Small intestine (tissue), 7 donors: ENCODE measurements at regions not wholly inside any gene's neighbourhood (a gene's known extent, or its start where the extent isn't known, plus 50 kb on each side); places are given as distances from the start of the nearest gene placed in this dataset.

Experiments
- DNase-seq, 2 donors: peaks; one replicate each; pipeline versions ENCODE4 v3.0.0 to v3.0.0-alpha.2; 2013
- FAIRE-seq: peaks from 2 replicates; lab custom pipeline; 2012; peaks lifted over from hg19 to GRCh38; lab: Jason Lieb, UNC
- H3K27ac ChIP-seq, 3 donors: one replicate each; pipeline ENCODE4 v1.5.1; 2013; ENCODE audit warnings: low read length in 2 of 3, mild to moderate bottlenecking in 2 of 3, control low read depth in 1 of 3, inconsistent platforms in 1 of 3, low read depth in 1 of 3, moderate library complexity in 1 of 3
- H3K27me3 ChIP-seq, 3 donors: one replicate each; pipeline ENCODE4 v1.6.1; 2013; ENCODE audit warnings: low read length in 3 of 3, inconsistent platforms in 1 of 3; ENCODE audit not compliant: control insufficient read depth in 3 of 3, insufficient read depth in 3 of 3
- H3K36me3 ChIP-seq, 3 donors: one replicate each; pipeline ENCODE4 v1.6.1; 2013; ENCODE audit warnings: low read length in 3 of 3, inconsistent platforms in 1 of 3, low read depth in 1 of 3, mild to moderate bottlenecking in 1 of 3, moderate library complexity in 1 of 3; ENCODE audit not compliant: control insufficient read depth in 3 of 3, insufficient read depth in 2 of 3
- H3K4me1 ChIP-seq, 3 donors: one replicate each; pipeline ENCODE4 v1.6.1; 2013; ENCODE audit warnings: low read length in 2 of 3, inconsistent platforms in 1 of 3, low read depth in 1 of 3, mild to moderate bottlenecking in 1 of 3, moderate library complexity in 1 of 3; ENCODE audit not compliant: control insufficient read depth in 3 of 3, insufficient read depth in 2 of 3
- H3K4me3 ChIP-seq, 3 donors: one replicate each; pipeline ENCODE4 v1.5.1; 2013; ENCODE audit warnings: low read length in 3 of 3, control low read depth in 1 of 3, inconsistent platforms in 1 of 3, low read depth in 1 of 3, mild to moderate bottlenecking in 1 of 3, moderate library complexity in 1 of 3
- H3K9me3 ChIP-seq, 2 donors: one replicate each; pipeline ENCODE4 v1.6.1; 2013; ENCODE audit warnings: low read depth in 1 of 2, low read length in 1 of 2; ENCODE audit not compliant: control insufficient read depth in 2 of 2, insufficient read depth in 1 of 2
- WGBS, 3 donors: extraction: QIAGEN DNeasy Blood & Tissue Kit; methylation state at CpG; one replicate each; pipeline ENCODE4 v1.1.7; 2013; 5-methylcytosine and 5-hydroxymethylcytosine counted together
- donor health status: healthy with polysubstance abuse.
- donor health status: control.
- donor health status: control.
- donor health status: Bipolar disorder and iron deficiency.
- donor health status: healthy.

GRCh38 chr5:125014202-125014601 lies 267.8 kb upstream of the ZNF608 start:
- Histone ChIP-seq H3K4me1 (peaks cover 0 to 6% (median 0%) of the 10 kb centered on the region in 3 donors), H3K27ac (no peak overlapping the region), H3K36me3 (no peaks in the 10 kb centered on the region), H3K4me3 (no peak overlapping the region), H3K27me3 (no peaks in the 10 kb centered on the region), H3K9me3 (no peaks in the 10 kb centered on the region)
- no peak for FAIRE-seq
- no peak for DNase-seq
- WGBS, 3 donors, result 8 to 45% (median 21%) methylated on average over 1 of the region's 1 CpG

DNA sequence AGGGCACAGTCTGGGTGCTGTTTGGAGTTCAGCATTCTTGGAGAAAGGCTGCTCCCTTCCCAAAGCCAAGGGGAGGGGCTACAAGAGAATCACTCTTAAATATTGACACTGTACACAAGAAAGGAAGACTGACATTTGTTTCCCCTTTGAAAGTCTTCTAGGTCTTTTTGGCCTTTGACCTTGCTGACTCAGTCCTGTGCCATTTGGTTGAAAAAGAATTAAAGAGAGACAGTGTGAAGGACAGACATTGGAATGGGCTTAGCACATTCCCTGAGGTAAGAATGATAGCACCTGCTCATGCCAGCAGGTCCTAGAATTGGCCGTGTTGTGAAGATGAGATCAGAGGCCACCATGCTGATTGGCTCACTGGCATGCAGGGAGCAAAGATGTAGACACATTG lies 271.4 kb upstream of the ZNF608 start:
- 84 to 94% (median 90%) methylated on average over 1 of the region's 1 CpG for WGBS, 3 donors
- FAIRE-seq (no peak), DNase-seq (no peak)
- no peaks in the 10 kb centered on the region for H3K36me3 ChIP-seq
- no peak overlapping the region for H3K4me3 ChIP-seq
- no peak overlapping the region for H3K27ac ChIP-seq
- peaks cover 0 to 4% (median 0%) of the 10 kb centered on the region in 3 donors for H3K4me1 ChIP-seq
- no peaks in the 10 kb centered on the region for H3K9me3 ChIP-seq
- no peaks in the 10 kb centered on the region for H3K27me3 ChIP-seq

- no peak overlapping the region for H3K4me3 ChIP-seq
- DNase-seq, result no peak
- H3K4me1 ChIP-seq, result peaks cover 0 to 18% (median 3%) of the 10 kb centered on the region in 3 donors
- WGBS, 3 donors, result 67 to 87% (median 73%) methylated on average over 6 of the region's 6 CpGs
- no peaks in the 10 kb centered on the region for H3K36me3 ChIP-seq
- no peaks in the 10 kb centered on the region for H3K9me3 ChIP-seq
- H3K27ac ChIP-seq, result no peak overlapping the region
- no peak for FAIRE-seq
- no peaks in the 10 kb centered on the region for H3K27me3 ChIP-seq
Measured at GRCh38 chr5:125023673-125024072, 277.2 kb upstream of the ZNF608 start.

GRCh38 chr5:125026867-125027731 lies 280.7 kb upstream of the ZNF608 start:
- no peaks in the 10 kb centered on the region for H3K27me3 ChIP-seq
- DNase-seq, result peak; percentile 92 to 98
- WGBS, 3 donors, result 14 to 61% (median 30%) methylated on average over 6 of the region's 6 CpGs
- peaks cover 0 to 18% (median 3%) of the 10 kb centered on the region in 3 donors for H3K4me1 ChIP-seq
- FAIRE-seq, result peak; percentile 97
- H3K27ac ChIP-seq, result peak overlapping the region; percentile 4 to 69 (median 12)
- H3K36me3 ChIP-seq, result no peaks in the 10 kb centered on the region
- H3K4me3 ChIP-seq, result no peak overlapping the region
- no peaks in the 10 kb centered on the region for H3K9me3 ChIP-seq

DNA sequence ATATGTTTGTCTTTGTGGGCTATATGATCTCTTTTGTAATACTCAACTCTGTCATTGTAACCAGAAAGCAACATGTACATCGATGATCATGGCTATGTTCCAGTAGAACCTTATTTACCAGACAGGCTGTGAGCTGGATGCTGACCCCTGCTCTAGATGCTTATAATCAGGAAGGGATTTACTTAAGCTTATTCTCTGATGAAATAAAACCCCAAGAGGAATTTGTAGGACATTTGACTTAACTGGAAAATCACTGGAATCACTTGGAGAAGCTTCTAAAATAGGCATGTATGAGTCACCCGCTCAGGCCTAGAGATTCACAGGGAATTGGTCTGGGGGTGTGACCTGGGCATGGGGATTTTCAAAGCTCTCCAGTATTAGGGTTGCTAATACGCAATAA lies 285.8 kb upstream of the ZNF608 start:
- Histone ChIP-seq H3K9me3 (no peaks in the 10 kb centered on the region), H3K4me1 (peaks cover 0 to 5% (median 4%) of the 10 kb centered on the region in 3 donors), H3K27ac (no peak overlapping the region), H3K27me3 (no peaks in the 10 kb centered on the region), H3K4me3 (no peak overlapping the region), H3K36me3 (no peaks in the 10 kb centered on the region)
- DNase-seq (no peak), FAIRE-seq (no peak)
- WGBS, 3 donors, result 73 to 79% (median 74%) methylated on average over 3 of the region's 3 CpGs

GRCh38 chr5:125033602-125034001 lies 287.2 kb upstream of the ZNF608 start:
- 81 to 85% (median 82%) methylated on average over 2 of the region's 2 CpGs for WGBS, 3 donors
- FAIRE-seq (no peak), DNase-seq (no peak)
- no peak overlapping the region for H3K4me3 ChIP-seq
- no peaks in the 10 kb centered on the region for H3K27me3 ChIP-seq
- no peaks in the 10 kb centered on the region for H3K36me3 ChIP-seq
- no peaks in the 10 kb centered on the region for H3K9me3 ChIP-seq
- H3K4me1 ChIP-seq, result peaks cover 0 to 5% (median 0%) of the 10 kb centered on the region in 3 donors
- no peak overlapping the region for H3K27ac ChIP-seq

DNA sequence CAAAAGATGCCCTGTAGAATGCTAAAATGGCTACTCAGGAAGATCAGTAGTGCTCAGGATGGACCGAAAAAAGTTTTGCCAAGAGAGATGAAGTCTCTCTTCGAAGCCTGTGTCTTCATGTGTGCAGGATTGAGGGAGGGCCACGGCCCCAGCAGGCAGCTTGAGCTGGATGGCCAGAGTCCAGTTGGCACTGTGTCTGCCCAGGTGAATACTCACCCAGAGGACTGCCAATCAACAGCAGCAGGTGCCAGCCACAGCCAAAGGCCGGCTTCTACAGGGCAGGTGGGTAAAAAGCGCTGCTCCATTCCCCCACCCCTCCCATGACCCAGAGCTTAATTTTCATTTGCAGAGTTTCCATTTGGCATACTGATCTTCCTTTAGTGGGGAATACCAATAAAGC lies 287.9 kb upstream of the ZNF608 start:
- H3K36me3 ChIP-seq, result no peaks in the 10 kb centered on the region
- H3K9me3 ChIP-seq, result no peaks in the 10 kb centered on the region
- no peak overlapping the region for H3K27ac ChIP-seq
- peaks cover 0 to 5% (median 0%) of the 10 kb centered on the region in 3 donors for H3K4me1 ChIP-seq
- no peak overlapping the region for H3K4me3 ChIP-seq
- FAIRE-seq (no peak), DNase-seq (peak in 1 of 2 donors; percentile 89)
- H3K27me3 ChIP-seq, result no peaks in the 10 kb centered on the region
- WGBS, 3 donors, result 7 to 64% (median 25%) methylated on average over 5 of the region's 5 CpGs

DNA sequence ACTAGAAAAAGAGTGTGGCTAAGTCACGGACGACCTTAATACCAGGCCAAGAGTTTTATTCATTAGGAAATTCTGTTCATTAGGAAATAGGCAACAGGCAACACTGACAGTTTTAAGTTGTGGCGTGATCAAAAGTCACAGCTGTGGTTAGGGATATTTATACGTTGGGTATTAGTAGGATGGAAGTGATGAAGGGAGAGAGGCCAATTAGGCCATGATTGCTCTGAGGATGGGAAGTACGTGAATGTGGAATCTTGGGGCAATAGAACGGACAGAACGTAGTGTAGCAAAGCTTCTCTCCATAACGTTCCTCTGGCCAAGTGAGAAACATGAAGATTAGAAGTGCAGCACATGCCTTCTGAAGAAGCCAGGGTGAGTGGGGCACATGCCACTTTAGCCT lies 290.1 kb upstream of the ZNF608 start:
- whole genome bisulfite sequencing, 3 donors, result 91 to 95% (median 91%) methylated on average over 8 of the region's 8 CpGs
- DNase-seq (no peak), FAIRE-seq (no peak)
- no peaks in the 10 kb centered on the region for H3K36me3 ChIP-seq
- no peaks in the 10 kb centered on the region for H3K27me3 ChIP-seq
- H3K27ac ChIP-seq, result no peak overlapping the region
- H3K4me3 ChIP-seq, result no peak overlapping the region
- H3K4me1 ChIP-seq, result peaks cover 0 to 5% (median 0%) of the 10 kb centered on the region in 3 donors
- no peaks in the 10 kb centered on the region for H3K9me3 ChIP-seq
